IgD-negative memory B cell (primary cell): ENCODE measurements at regions not wholly inside any gene's neighbourhood (a gene's known extent, or its start where the extent isn't known, plus 50 kb on each side); places are given as distances from the start of the nearest gene placed in this dataset.

Experiments
- H3K27ac Mint-ChIP-seq, 3 donors: one replicate each; pipeline ENCODE4 v1.8.0; 2020 to 2022; ENCODE audit warnings: mild to moderate bottlenecking in 3 of 3, mixed read lengths in 3 of 3, moderate library complexity in 1 of 3
- H3K27me3 Mint-ChIP-seq: one replicate; pipeline ENCODE4 v1.8.0; 2021; ENCODE audit warnings: mixed read lengths
- H3K36me3 Mint-ChIP-seq: one replicate; pipeline ENCODE4 v1.8.0; 2020; ENCODE audit warnings: mild to moderate bottlenecking, mixed read lengths
- H3K4me1 Mint-ChIP-seq, 3 donors: one replicate each; pipeline ENCODE4 v1.8.0; 2020 to 2022; ENCODE audit warnings: mixed read lengths in 3 of 3, mild to moderate bottlenecking in 1 of 3
- H3K4me3 Mint-ChIP-seq, 4 donors: one replicate each; pipeline ENCODE4 v1.8.0; 2020 to 2022; ENCODE audit warnings: mild to moderate bottlenecking in 4 of 4, mixed read lengths in 4 of 4, moderate library complexity in 3 of 4
- H3K9me3 Mint-ChIP-seq, 3 donors: one replicate each; pipeline ENCODE4 v1.8.0; 2020 to 2021; ENCODE audit warnings: mixed read lengths in 3 of 3, mild to moderate bottlenecking in 1 of 3

DNA sequence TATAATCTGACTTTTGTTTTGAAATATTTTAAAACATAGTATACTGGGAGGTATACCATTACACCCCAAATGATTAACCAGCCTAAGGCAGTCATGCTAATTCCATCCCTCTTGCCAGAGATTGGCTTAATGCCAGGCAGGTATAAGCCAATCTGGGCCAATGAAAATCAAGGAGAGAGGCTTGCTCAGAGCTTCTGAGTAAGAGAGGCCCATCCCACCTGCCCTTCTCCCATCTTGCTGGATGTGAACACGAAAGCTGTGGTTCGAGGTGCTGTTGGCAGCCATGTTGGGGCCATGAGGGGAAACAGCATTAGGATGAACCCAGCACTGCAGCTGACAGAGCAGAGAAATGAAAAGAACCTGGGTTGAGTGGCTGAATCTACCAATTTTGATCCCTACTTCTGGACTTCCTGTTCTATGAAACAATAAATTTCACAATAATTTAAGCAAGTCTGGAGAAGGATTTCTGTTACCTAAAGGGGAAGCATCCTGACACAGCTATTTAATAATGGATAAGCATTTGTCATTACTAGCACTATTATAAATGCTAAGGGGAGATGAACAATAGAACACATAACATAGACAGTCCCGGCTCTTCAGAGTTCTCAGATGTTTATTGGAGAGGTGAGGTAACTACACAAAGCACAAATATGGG lies 152.3 kb downstream of the CDC5L start:
- Mint-ChIP-seq H3K4me1 (peaks cover 0 to 3% (median 0%) of the 10 kb centered on the region in 3 donors), H3K4me3 (no peak overlapping the region), H3K9me3 (peaks cover 0 to 4% (median 1%) of the 10 kb centered on the region in 3 donors), H3K27ac (no peak overlapping the region), H3K27me3 (no peaks in the 10 kb centered on the region), H3K36me3 (peaks cover 2% of the 10 kb centered on the region)

DNA sequence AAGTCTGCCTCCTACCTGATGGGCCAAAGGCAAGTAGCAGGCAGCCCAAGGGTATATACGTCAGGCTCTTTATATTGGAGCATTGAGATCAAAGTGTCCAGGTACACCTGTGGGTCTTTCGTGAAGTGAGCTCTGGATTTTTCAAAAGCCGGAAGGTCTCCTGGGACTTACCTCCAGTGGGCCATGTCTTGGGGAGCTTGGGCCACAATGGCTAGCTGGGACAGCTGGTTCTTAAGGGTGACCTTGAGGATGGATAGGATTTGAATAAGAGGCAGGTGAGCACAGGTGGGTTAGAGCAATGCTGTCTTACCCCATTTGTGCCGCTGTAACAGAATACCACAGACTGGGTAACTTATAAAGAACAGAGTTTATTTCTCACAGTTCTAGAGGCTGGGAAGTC lies 153.4 kb downstream of the CDC5L start:
- Mint-ChIP-seq H3K27ac (no peak overlapping the region), H3K4me1 (peaks cover 0 to 3% (median 0%) of the 10 kb centered on the region in 3 donors), H3K27me3 (peaks cover 4% of the 10 kb centered on the region), H3K36me3 (no peaks in the 10 kb centered on the region), H3K9me3 (peaks cover 0 to 4% (median 0%) of the 10 kb centered on the region in 3 donors), H3K4me3 (no peak overlapping the region)

- Mint-ChIP-seq H3K27ac (no peak overlapping the region), H3K4me1 (peaks cover 0 to 3% (median 0%) of the 10 kb centered on the region in 3 donors), H3K36me3 (no peaks in the 10 kb centered on the region), H3K27me3 (peaks cover 4% of the 10 kb centered on the region), H3K9me3 (peaks cover 0 to 4% (median 0%) of the 10 kb centered on the region in 3 donors), H3K4me3 (no peak overlapping the region)
Measured at GRCh38 chr6:44542401-44543116, 155.1 kb downstream of the CDC5L start.

- Mint-ChIP-seq H3K27me3 (peaks cover 4% of the 10 kb centered on the region), H3K27ac (no peak overlapping the region), H3K4me1 (peaks cover 0 to 3% (median 0%) of the 10 kb centered on the region in 3 donors), H3K36me3 (no peaks in the 10 kb centered on the region), H3K4me3 (no peak overlapping the region), H3K9me3 (peaks cover 0 to 4% (median 0%) of the 10 kb centered on the region in 3 donors)
Measured at GRCh38 chr6:44543664-44544063, 156.2 kb downstream of the CDC5L start.

- peaks cover 5% of the 10 kb centered on the region for H3K27me3 Mint-ChIP-seq
- no peak overlapping the region for H3K27ac Mint-ChIP-seq
- no peak overlapping the region for H3K4me3 Mint-ChIP-seq
- peaks cover 0 to under 1% (median 0%) of the 10 kb centered on the region in 3 donors for H3K9me3 Mint-ChIP-seq
- H3K4me1 Mint-ChIP-seq = peaks cover 0 to 3% (median 0%) of the 10 kb centered on the region in 3 donors
- no peaks in the 10 kb centered on the region for H3K36me3 Mint-ChIP-seq
Measured at GRCh38 chr6:44545224-44545623, 157.7 kb downstream of the CDC5L start.

- Mint-ChIP-seq H3K9me3 (no peaks in the 10 kb centered on the region), H3K4me1 (no peaks in the 10 kb centered on the region), H3K27me3 (peaks cover 5% of the 10 kb centered on the region), H3K4me3 (no peak overlapping the region), H3K36me3 (no peaks in the 10 kb centered on the region), H3K27ac (no peak overlapping the region)
Measured at GRCh38 chr6:44548319-44548718, 160.8 kb downstream of the CDC5L start.

GRCh38 chr6:44549516-44549915 lies 162.0 kb downstream of the CDC5L start:
- no peak overlapping the region for H3K27ac Mint-ChIP-seq
- no peak overlapping the region for H3K4me3 Mint-ChIP-seq
- no peaks in the 10 kb centered on the region for H3K9me3 Mint-ChIP-seq
- H3K4me1 Mint-ChIP-seq = no peaks in the 10 kb centered on the region
- peaks cover 5% of the 10 kb centered on the region for H3K27me3 Mint-ChIP-seq
- H3K36me3 Mint-ChIP-seq = no peaks in the 10 kb centered on the region

DNA sequence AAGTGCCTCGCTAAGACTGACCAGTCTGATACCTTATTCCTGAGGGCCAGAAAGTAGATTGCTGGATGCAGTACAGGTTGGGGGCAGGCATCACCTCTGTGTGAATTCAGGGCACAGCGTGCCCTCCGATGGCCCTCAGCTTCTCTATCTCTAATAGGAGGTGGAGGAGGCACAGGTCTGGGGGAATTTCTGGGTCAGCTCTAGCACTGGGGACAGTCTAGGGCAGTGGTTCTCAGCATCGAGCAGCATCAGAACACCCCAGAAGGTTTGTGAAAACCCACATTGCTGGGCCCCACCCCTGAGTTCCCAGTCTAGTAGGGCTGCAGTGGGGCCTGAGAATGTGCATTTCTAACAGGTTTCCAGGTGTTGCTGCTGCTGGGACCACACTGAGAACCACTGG lies 166.7 kb downstream of the CDC5L start:
- Mint-ChIP-seq H3K36me3 (no peaks in the 10 kb centered on the region), H3K27me3 (peaks cover 3% of the 10 kb centered on the region)

DNA sequence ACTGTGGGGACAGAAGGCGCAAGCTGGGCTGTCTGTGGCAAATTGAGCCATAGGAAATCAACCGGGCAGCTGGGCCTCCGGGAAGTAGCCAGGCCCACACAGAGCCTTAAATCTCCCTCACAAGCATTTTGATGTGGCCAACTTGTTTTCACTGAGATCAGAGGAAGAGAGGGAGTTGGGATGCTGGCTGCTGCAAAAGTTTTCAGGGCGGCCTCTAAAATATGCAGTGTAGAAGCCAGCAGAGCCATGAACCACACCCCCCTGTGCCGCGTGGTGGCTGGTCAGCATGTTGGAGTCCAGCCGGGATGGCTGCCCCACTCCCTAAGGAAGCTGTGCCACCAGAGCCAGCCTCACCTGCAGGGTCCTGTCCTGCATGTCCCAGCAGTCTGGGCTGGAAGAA lies 167.4 kb downstream of the CDC5L start:
- no peak overlapping the region for H3K4me3 Mint-ChIP-seq
- H3K27ac Mint-ChIP-seq = no peak overlapping the region
- peaks cover 0 to 2% (median 0%) of the 10 kb centered on the region in 3 donors for H3K4me1 Mint-ChIP-seq
- peaks cover 6% of the 10 kb centered on the region for H3K27me3 Mint-ChIP-seq
- H3K9me3 Mint-ChIP-seq = no peaks in the 10 kb centered on the region
- H3K36me3 Mint-ChIP-seq = no peaks in the 10 kb centered on the region

More for the DNA sequence above, 166.7 kb downstream of the CDC5L start:
- Mint-ChIP-seq H3K4me1 (peaks cover 0 to 2% (median 0%) of the 10 kb centered on the region in 3 donors), H3K4me3 (no peak overlapping the region), H3K9me3 (no peaks in the 10 kb centered on the region), H3K27ac (no peak overlapping the region)

- Mint-ChIP-seq H3K4me1 (peaks cover 0 to 2% (median 0%) of the 10 kb centered on the region in 3 donors), H3K36me3 (no peaks in the 10 kb centered on the region), H3K9me3 (no peaks in the 10 kb centered on the region), H3K27ac (no peak overlapping the region), H3K4me3 (no peak overlapping the region), H3K27me3 (peaks cover 11% of the 10 kb centered on the region)
Measured at GRCh38 chr6:44556046-44556445, 168.5 kb downstream of the CDC5L start.

- peaks cover 0 to 4% (median 4%) of the 10 kb centered on the region in 3 donors for H3K4me1 Mint-ChIP-seq
- no peak overlapping the region for H3K27ac Mint-ChIP-seq
- peaks cover 19% of the 10 kb centered on the region for H3K27me3 Mint-ChIP-seq
- H3K9me3 Mint-ChIP-seq = no peaks in the 10 kb centered on the region
- H3K36me3 Mint-ChIP-seq = no peaks in the 10 kb centered on the region
- H3K4me3 Mint-ChIP-seq = no peak overlapping the region
Measured at GRCh38 chr6:44558024-44558831, 170.7 kb downstream of the CDC5L start.

- Mint-ChIP-seq H3K4me3 (no peak overlapping the region), H3K9me3 (no peaks in the 10 kb centered on the region), H3K4me1 (peaks cover 0 to 4% (median 4%) of the 10 kb centered on the region in 3 donors), H3K27ac (no peak overlapping the region), H3K36me3 (no peaks in the 10 kb centered on the region), H3K27me3 (peaks cover 22% of the 10 kb centered on the region)
Measured at GRCh38 chr6:44558832-44559251, 171.3 kb downstream of the CDC5L start.

DNA sequence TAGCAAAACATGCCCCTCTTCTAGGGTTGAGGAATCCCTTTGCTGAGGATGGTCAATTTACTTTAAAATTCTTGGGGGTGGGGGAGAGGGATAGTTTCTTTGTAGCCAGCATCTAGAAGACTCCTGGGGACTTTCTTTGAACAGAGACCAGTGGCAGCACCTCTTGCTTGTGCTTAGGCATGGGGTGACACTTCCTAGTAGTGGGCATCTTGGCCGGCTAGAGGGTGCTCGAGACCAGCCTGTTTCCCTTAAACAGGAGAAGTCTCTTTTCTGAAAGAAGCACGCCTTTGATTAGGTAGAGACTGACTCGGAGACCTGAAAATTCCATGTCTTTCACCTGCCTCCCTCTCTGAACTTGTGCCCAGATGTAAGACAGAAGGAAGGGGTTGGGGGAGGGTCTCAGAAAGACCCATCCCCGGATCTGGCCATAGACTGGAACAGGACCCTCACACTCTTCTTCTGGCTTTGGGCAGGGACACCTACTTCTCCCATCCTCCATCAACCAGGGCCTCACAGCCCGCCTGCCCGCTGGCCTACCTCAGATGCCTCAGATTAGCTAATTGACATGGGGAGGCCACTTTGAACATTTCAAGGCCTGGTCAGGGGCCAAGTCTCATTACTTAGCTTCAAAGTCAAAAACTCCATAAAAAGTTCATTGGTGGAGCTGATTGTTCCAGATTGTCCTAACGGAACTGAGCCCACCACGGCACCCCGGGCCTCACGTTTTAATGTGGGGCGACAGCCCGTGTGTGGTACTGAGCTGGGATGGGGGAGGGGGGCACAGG lies 172.2 kb downstream of the CDC5L start:
- Mint-ChIP-seq H3K9me3 (no peaks in the 10 kb centered on the region), H3K36me3 (no peaks in the 10 kb centered on the region), H3K27ac (no peak overlapping the region), H3K4me1 (peaks cover 0 to 4% (median 4%) of the 10 kb centered on the region in 3 donors), H3K4me3 (no peak overlapping the region), H3K27me3 (peaks cover 22% of the 10 kb centered on the region)

DNA sequence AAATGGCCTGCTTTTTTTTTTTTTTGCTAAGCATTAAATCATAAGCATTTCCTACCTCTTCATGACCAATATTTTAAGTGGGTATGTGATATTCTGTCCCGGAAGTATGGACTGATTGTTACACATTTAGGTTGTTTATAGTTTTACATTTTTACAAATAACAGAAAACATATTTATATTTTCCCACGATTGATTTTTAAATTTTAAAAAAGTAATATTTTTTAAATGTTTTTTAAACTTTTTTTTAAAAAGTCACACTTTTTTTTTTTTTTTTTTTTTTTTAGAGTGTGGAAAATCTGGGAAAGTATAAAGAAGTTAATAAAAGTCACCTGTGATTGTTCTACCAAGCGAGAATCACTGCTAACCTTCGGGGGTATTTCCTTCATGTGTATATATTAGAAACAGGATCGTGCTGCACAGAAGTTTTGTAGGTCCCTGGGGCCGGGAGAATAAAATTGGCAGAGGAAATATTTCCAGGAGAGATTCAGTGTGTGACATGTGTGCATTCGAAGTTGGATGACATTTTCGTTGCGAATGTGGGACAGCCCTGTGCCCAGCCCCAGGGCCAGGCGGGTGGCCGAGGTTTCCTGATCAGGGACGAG lies 173.1 kb downstream of the CDC5L start:
- Mint-ChIP-seq H3K36me3 (no peaks in the 10 kb centered on the region), H3K27ac (no peak overlapping the region), H3K9me3 (no peaks in the 10 kb centered on the region), H3K4me3 (peak overlapping the region in 1 of 4 donors; percentile 43), H3K27me3 (peaks cover 22% of the 10 kb centered on the region), H3K4me1 (peaks cover 0 to 4% (median 4%) of the 10 kb centered on the region in 3 donors)
